ENCODE measurements at regions not wholly inside any gene's neighbourhood (a gene's known extent, or its start where the extent isn't known, plus 50 kb on each side); places are given as distances from the start of the nearest gene placed in this dataset.

DNA sequence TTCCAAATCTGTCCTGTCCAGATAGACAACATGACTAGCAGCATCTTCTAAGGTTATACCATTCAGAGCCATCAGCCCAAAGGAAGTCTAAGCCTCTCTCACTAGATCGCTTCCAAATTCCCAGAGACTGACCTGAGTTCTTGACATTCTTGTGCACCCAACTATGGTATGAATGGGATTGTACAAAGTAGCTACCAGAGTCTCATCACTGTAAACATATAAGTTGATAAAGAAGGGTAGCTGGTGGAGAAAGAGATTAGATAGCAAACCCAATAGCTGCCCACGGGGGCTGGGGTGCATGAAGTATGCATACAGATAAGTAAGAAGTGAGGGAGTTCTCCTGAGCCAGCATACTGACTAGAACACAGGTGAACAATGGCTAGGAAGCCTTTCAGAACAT is 180.0 kb downstream of the PLPP3 start:
- H3K4me2 ChIP-seq (ENCODE audit: insufficient read depth, low read length, poor library complexity, severe bottlenecking) = no peak overlapping the region
- no CpG with 5 or more reads among the region's 2 CpGs for WGBS, 2 donors (ENCODE audit: extremely low coverage in 2 of 2, insufficient read length in 2 of 2, insufficient replicate concordance in 1 of 2)
- H3K27ac ChIP-seq (replicated peaks; ENCODE audit: low read length) = no peak overlapping the region
- no peak overlapping the region for H3K4me3 ChIP-seq (ENCODE audit: low read length in 2 of 2)
- peaks cover 2 to 3% of the 10 kb centered on the region in 2 donors for H3K4me1 ChIP-seq (ENCODE audit: control insufficient read depth in 2 of 2, insufficient read depth in 1 of 2, low read depth in 1 of 2, low read length in 2 of 2)
- H3K9me3 ChIP-seq (replicated peaks in 1 of 2; ENCODE audit: control insufficient read depth in 2 of 2, insufficient read depth in 1 of 2, low read depth in 1 of 2, low read length in 2 of 2) = no peaks in the 10 kb centered on the region
- no peaks in the 10 kb centered on the region for H3K79me1 ChIP-seq (ENCODE audit: low read depth, low read length)
- H3K9ac ChIP-seq (ENCODE audit: low read depth, low read length, poor library complexity) = no peak overlapping the region
- H2BK5ac ChIP-seq (ENCODE audit: low read length) = no peak overlapping the region
- no peak overlapping the region for H2BK120ac ChIP-seq (ENCODE audit: low read depth, low read length)
- H2AFZ ChIP-seq (ENCODE audit: low read length) = no peak overlapping the region
- H3K18ac ChIP-seq (ENCODE audit: low read length) = no peak overlapping the region
- H2BK15ac ChIP-seq (ENCODE audit: low read length) = no peak overlapping the region
- no peaks in the 10 kb centered on the region for H3K36me3 ChIP-seq (replicated peaks in 1 of 2; ENCODE audit: control insufficient read depth in 2 of 2, insufficient read depth in 2 of 2, low read length in 2 of 2)
- H3K14ac ChIP-seq (ENCODE audit: low read length) = no peak overlapping the region
- H4K91ac ChIP-seq (ENCODE audit: low read depth, low read length, poor library complexity) = no peak overlapping the region
- H2AK5ac ChIP-seq (ENCODE audit: low read depth, low read length) = no peak overlapping the region
- no peak overlapping the region for H3K23ac ChIP-seq (ENCODE audit: low read depth, low read length, poor library complexity)
- no peak for DNase-seq (ENCODE audit: low spot score)
- no peak overlapping the region for H2BK12ac ChIP-seq (ENCODE audit: low read length)
- H3K27me3 ChIP-seq (ENCODE audit: control insufficient read depth in 3 of 3, insufficient read depth in 3 of 3, low read depth in 1 of 3, low read length in 3 of 3) = no peaks in the 10 kb centered on the region
- H4K8ac ChIP-seq (ENCODE audit: low read depth, low read length) = no peak overlapping the region
- H3K4ac ChIP-seq (ENCODE audit: low read length) = no peak overlapping the region

DNA sequence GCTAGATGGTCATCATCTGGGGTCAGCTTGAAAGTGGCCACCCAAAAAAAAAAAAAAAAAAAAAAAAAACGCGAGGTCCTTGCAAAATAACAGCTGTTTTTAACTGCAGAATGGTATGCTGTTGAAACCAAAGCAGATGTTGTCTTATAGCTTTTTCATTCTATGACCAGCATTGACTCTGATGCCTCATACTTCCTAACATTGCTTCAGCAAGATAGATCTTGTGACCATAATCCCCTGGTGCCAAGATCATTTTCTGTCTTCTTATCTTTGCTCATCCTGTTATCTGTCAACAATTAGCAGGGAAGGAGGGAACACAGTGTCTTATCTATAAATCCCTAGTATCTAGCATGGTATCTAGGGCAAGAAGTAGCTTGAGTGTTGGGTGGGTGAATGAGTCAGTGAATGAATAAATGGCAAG is 181.5 kb downstream of the PLPP3 start:
- H2AK5ac ChIP-seq (ENCODE audit: low read depth, low read length) = no peak overlapping the region
- WGBS, 2 donors (ENCODE audit: extremely low coverage in 2 of 2, insufficient read length in 2 of 2, insufficient replicate concordance in 1 of 2) = no CpG with 5 or more reads among the region's 2 CpGs
- H2AFZ ChIP-seq (ENCODE audit: low read length) = no peak overlapping the region
- H3K4me3 ChIP-seq (ENCODE audit: low read length in 2 of 2) = no peak overlapping the region
- H3K4me2 ChIP-seq (ENCODE audit: insufficient read depth, low read length, poor library complexity, severe bottlenecking) = no peak overlapping the region
- H3K4ac ChIP-seq (ENCODE audit: low read length) = no peak overlapping the region
- no peak overlapping the region for H2BK5ac ChIP-seq (ENCODE audit: low read length)
- H2BK15ac ChIP-seq (ENCODE audit: low read length) = no peak overlapping the region
- H3K79me1 ChIP-seq (ENCODE audit: low read depth, low read length) = no peaks in the 10 kb centered on the region
- no peaks in the 10 kb centered on the region for H3K27me3 ChIP-seq (ENCODE audit: control insufficient read depth in 3 of 3, insufficient read depth in 3 of 3, low read depth in 1 of 3, low read length in 3 of 3)
- H2BK12ac ChIP-seq (ENCODE audit: low read length) = no peak overlapping the region
- DNase-seq (ENCODE audit: low spot score) = no peak
- H3K9ac ChIP-seq (ENCODE audit: low read depth, low read length, poor library complexity) = no peak overlapping the region
- H3K4me1 ChIP-seq (ENCODE audit: control insufficient read depth in 2 of 2, insufficient read depth in 1 of 2, low read depth in 1 of 2, low read length in 2 of 2) = peaks cover 2 to 3% of the 10 kb centered on the region in 2 donors
- H3K9me3 ChIP-seq (replicated peaks in 1 of 2; ENCODE audit: control insufficient read depth in 2 of 2, insufficient read depth in 1 of 2, low read depth in 1 of 2, low read length in 2 of 2) = no peaks in the 10 kb centered on the region
- no peak overlapping the region for H3K14ac ChIP-seq (ENCODE audit: low read length)
- no peak overlapping the region for H4K8ac ChIP-seq (ENCODE audit: low read depth, low read length)
- H3K36me3 ChIP-seq (replicated peaks in 1 of 2; ENCODE audit: control insufficient read depth in 2 of 2, insufficient read depth in 2 of 2, low read length in 2 of 2) = no peaks in the 10 kb centered on the region
- H4K91ac ChIP-seq (ENCODE audit: low read depth, low read length, poor library complexity) = no peak overlapping the region
- no peak overlapping the region for H3K27ac ChIP-seq (replicated peaks; ENCODE audit: low read length)
- no peak overlapping the region for H2BK120ac ChIP-seq (ENCODE audit: low read depth, low read length)
- H3K18ac ChIP-seq (ENCODE audit: low read length) = no peak overlapping the region
- no peak overlapping the region for H3K23ac ChIP-seq (ENCODE audit: low read depth, low read length, poor library complexity)

DNA sequence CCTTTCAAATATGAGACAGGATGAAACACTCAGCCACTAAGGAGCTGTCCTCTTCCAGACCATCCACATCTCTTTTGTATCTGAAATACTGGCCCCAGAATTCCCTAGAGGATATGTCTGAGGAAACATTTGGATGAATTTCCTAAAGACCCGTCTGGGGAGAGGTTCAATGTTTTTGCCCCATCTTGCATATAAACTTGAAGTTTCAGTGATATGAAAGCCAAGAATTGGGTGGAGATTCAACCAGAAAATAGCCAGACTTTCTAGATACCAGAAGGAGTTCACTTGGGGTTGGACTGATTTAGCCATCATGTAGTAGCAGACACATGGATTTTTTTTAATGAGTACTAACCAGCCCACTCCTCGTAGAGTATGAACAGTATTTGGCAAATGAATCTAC is 182.0 kb downstream of the PLPP3 start:
- WGBS, 2 donors (ENCODE audit: extremely low coverage in 2 of 2, insufficient read length in 2 of 2, insufficient replicate concordance in 1 of 2) = no CpG with 5 or more reads among the region's 2 CpGs
- Histone ChIP-seq H3K23ac (ENCODE audit: low read depth, low read length, poor library complexity) (no peak overlapping the region), H3K18ac (ENCODE audit: low read length) (no peak overlapping the region), H3K4me2 (ENCODE audit: insufficient read depth, low read length, poor library complexity, severe bottlenecking) (no peak overlapping the region), H4K8ac (ENCODE audit: low read depth, low read length) (no peak overlapping the region), H2AFZ (ENCODE audit: low read length) (no peak overlapping the region), H2BK120ac (ENCODE audit: low read depth, low read length) (no peak overlapping the region), H3K27me3 (ENCODE audit: control insufficient read depth in 3 of 3, insufficient read depth in 3 of 3, low read depth in 1 of 3, low read length in 3 of 3) (no peaks in the 10 kb centered on the region), H2BK15ac (ENCODE audit: low read length) (no peak overlapping the region), H3K9me3 (replicated peaks in 1 of 2; ENCODE audit: control insufficient read depth in 2 of 2, insufficient read depth in 1 of 2, low read depth in 1 of 2, low read length in 2 of 2) (no peaks in the 10 kb centered on the region), H2AK5ac (ENCODE audit: low read depth, low read length) (no peak overlapping the region), H3K9ac (ENCODE audit: low read depth, low read length, poor library complexity) (no peak overlapping the region), H3K79me1 (ENCODE audit: low read depth, low read length) (no peaks in the 10 kb centered on the region), H3K4ac (ENCODE audit: low read length) (no peak overlapping the region), H4K91ac (ENCODE audit: low read depth, low read length, poor library complexity) (no peak overlapping the region), H3K4me3 (ENCODE audit: low read length in 2 of 2) (no peak overlapping the region), H3K4me1 (ENCODE audit: control insufficient read depth in 2 of 2, insufficient read depth in 1 of 2, low read depth in 1 of 2, low read length in 2 of 2) (peaks cover 2 to 3% of the 10 kb centered on the region in 2 donors), H3K36me3 (replicated peaks in 1 of 2; ENCODE audit: control insufficient read depth in 2 of 2, insufficient read depth in 2 of 2, low read length in 2 of 2) (no peaks in the 10 kb centered on the region), H3K14ac (ENCODE audit: low read length) (no peak overlapping the region), H3K27ac (replicated peaks; ENCODE audit: low read length) (no peak overlapping the region), H2BK5ac (ENCODE audit: low read length) (no peak overlapping the region), H2BK12ac (ENCODE audit: low read length) (no peak overlapping the region)
- DNase-seq (ENCODE audit: low spot score) = no peak

DNA sequence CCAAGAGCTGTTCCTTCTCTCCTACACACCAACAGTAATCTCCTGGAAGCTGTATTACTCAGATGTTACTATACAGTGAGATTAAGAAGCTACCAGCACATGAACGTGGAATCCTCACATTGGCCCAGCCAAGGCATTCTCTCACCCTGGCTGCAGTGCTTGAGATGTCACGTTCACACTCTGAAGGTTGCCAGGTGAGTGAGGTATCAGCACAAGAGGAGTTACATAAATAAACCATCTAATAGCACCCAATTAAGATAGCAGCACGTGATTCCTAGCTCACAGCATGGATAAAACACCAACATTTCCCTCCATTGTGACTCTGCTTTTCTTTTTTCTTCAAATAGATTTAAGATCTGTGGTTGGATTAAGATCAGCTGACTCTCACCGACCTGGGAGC is 182.8 kb downstream of the PLPP3 start:
- no peak overlapping the region for H2AFZ ChIP-seq (ENCODE audit: low read length)
- no peak overlapping the region for H2BK12ac ChIP-seq (ENCODE audit: low read length)
- H2BK15ac ChIP-seq (ENCODE audit: low read length) = no peak overlapping the region
- no peak overlapping the region for H3K18ac ChIP-seq (ENCODE audit: low read length)
- no peaks in the 10 kb centered on the region for H3K36me3 ChIP-seq (replicated peaks in 1 of 2; ENCODE audit: control insufficient read depth in 2 of 2, insufficient read depth in 2 of 2, low read length in 2 of 2)
- H3K27ac ChIP-seq (replicated peaks; ENCODE audit: low read length) = no peak overlapping the region
- H3K4me3 ChIP-seq (ENCODE audit: low read length in 2 of 2) = no peak overlapping the region
- no peak overlapping the region for H4K91ac ChIP-seq (ENCODE audit: low read depth, low read length, poor library complexity)
- H3K9ac ChIP-seq (ENCODE audit: low read depth, low read length, poor library complexity) = no peak overlapping the region
- H2BK120ac ChIP-seq (ENCODE audit: low read depth, low read length) = no peak overlapping the region
- H3K9me3 ChIP-seq (replicated peaks in 1 of 2; ENCODE audit: control insufficient read depth in 2 of 2, insufficient read depth in 1 of 2, low read depth in 1 of 2, low read length in 2 of 2) = no peaks in the 10 kb centered on the region
- no peaks in the 10 kb centered on the region for H3K79me1 ChIP-seq (ENCODE audit: low read depth, low read length)
- no peak overlapping the region for H3K4me2 ChIP-seq (ENCODE audit: insufficient read depth, low read length, poor library complexity, severe bottlenecking)
- DNase-seq (ENCODE audit: low spot score) = no peak
- no peak overlapping the region for H4K8ac ChIP-seq (ENCODE audit: low read depth, low read length)
- WGBS, 2 donors (ENCODE audit: extremely low coverage in 2 of 2, insufficient read length in 2 of 2, insufficient replicate concordance in 1 of 2) = no CpG with 5 or more reads among the region's 4 CpGs
- H2AK5ac ChIP-seq (ENCODE audit: low read depth, low read length) = no peak overlapping the region
- H3K14ac ChIP-seq (ENCODE audit: low read length) = no peak overlapping the region
- H3K4me1 ChIP-seq (ENCODE audit: control insufficient read depth in 2 of 2, insufficient read depth in 1 of 2, low read depth in 1 of 2, low read length in 2 of 2) = peaks cover 2 to 3% of the 10 kb centered on the region in 2 donors
- no peaks in the 10 kb centered on the region for H3K27me3 ChIP-seq (ENCODE audit: control insufficient read depth in 3 of 3, insufficient read depth in 3 of 3, low read depth in 1 of 3, low read length in 3 of 3)
- H3K23ac ChIP-seq (ENCODE audit: low read depth, low read length, poor library complexity) = no peak overlapping the region
- H2BK5ac ChIP-seq (ENCODE audit: low read length) = no peak overlapping the region
- no peak overlapping the region for H3K4ac ChIP-seq (ENCODE audit: low read length)

All from neuronal stem cell (in vitro differentiated cells).